ENCODE measurements at regions not wholly inside any gene's neighbourhood (a gene's known extent, or its start where the extent isn't known, plus 50 kb on each side); places are given as distances from the start of the nearest gene placed in this dataset.
"Not testable (repeated sequence)": the region's sequence is repeated elsewhere in the genome, so short reads cannot be mapped to it uniquely, and the experiment has no call there.

DNA sequence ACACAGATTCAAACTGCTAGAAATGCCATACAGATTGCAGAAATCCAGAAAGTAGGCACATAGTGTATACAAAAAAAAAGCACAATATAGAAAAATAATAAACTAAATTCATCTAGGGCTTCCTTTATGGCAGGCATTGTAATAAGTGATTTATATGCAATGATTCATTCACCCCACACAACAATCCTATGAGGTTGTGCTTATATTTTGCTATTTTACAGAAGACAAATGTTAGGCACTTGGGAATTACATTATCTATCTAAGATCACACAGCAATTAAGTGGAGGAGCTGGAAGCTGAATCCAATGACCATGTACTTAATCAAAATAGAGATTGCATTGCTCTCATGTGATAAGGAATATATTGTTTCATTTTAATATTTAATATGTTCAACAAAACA lies 225.7 kb upstream of the KCNK2 start:
- Mint-ChIP-seq H3K36me3 (ENCODE audit: low read depth) (no peaks in the 10 kb centered on the region), H3K4me3 (no peak overlapping the region), H3K9me3 (no peaks in the 10 kb centered on the region), H3K27me3 (no peaks in the 10 kb centered on the region), H3K4me1 (no peaks in the 10 kb centered on the region), H3K27ac (no peak overlapping the region)
- CTCF ChIA-PET: no interaction called here
- POLR2A ChIA-PET: no interaction called here
- DNase-seq: no peak

DNA sequence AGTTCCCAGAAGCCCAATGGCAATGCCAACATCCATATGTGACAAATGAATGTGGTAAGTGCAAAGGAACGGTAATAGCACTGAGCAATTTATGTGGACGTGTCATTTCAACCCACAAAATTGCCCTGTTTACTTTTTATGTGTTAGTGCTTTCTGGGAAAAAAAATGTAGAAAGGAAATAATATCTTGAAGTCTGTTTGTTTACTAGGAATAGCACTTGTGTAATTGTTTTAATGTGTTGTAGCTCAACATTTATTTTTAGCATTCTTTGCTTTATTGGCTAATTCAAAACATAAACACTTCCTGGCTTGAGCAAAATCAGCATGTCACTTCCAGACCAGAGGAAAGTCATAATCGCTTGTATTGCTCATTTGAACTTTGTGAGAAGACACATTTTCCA lies 224.8 kb upstream of the KCNK2 start:
- no peak overlapping the region for H3K4me3 Mint-ChIP-seq
- H3K27ac Mint-ChIP-seq: no peak overlapping the region
- no peaks in the 10 kb centered on the region for H3K9me3 Mint-ChIP-seq
- no peaks in the 10 kb centered on the region for H3K4me1 Mint-ChIP-seq
- no peak for DNase-seq
- no peaks in the 10 kb centered on the region for H3K27me3 Mint-ChIP-seq
- ChIA-PET CTCF (no interaction called here), POLR2A (no interaction called here)
- no peaks in the 10 kb centered on the region for H3K36me3 Mint-ChIP-seq (ENCODE audit: low read depth)

DNA sequence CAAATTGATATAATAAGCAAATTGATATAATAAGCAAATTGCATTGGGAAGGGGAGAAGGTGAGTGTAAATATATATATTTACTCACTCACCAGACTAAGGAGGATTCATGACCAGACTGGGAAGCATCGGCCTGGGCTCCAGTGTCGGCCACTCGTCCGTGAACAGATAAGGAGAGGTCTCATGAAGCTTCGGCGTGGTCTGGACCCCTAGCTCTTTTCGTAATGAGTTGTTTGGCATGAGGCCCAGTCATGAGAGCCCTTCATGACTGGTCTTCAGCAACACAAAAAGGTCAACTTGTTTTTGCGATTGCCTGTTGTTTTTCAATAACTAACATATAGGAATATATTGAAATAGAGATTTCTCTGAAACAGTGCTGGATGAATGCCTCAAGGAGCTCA lies 222.9 kb upstream of the KCNK2 start:
- CTCF ChIA-PET: no interaction called here
- Mint-ChIP-seq H3K27me3 (no peaks in the 10 kb centered on the region), H3K27ac (no peak overlapping the region), H3K9me3 (no peaks in the 10 kb centered on the region), H3K36me3 (ENCODE audit: low read depth) (no peaks in the 10 kb centered on the region), H3K4me3 (no peak overlapping the region), H3K4me1 (no peaks in the 10 kb centered on the region)
- DNase-seq: no peak
- POLR2A ChIA-PET: no interaction called here

DNA sequence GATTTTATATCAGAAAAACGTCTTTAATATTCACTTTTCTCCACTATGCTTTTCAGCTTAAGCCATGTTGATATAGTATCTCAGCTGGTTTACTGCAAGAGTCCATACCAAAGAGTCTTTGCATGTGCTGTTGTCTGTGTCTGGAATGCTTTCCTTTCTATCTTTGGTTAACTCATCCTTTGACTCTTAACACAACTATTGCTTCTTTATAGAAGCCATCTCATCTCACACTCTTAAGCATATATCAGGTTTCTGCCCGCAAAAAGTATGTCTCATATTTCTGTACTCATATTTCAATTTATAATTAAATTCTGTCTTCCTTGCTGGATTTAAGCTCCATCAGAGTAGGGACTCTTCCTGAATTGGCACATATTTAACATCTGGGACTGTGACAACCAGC lies 220.9 kb upstream of the KCNK2 start:
- Mint-ChIP-seq H3K4me1 (no peaks in the 10 kb centered on the region), H3K27ac (no peak overlapping the region), H3K36me3 (ENCODE audit: low read depth) (no peaks in the 10 kb centered on the region), H3K9me3 (no peaks in the 10 kb centered on the region), H3K27me3 (no peaks in the 10 kb centered on the region), H3K4me3 (no peak overlapping the region)
- ChIA-PET POLR2A (no interaction called here), CTCF (no interaction called here)
- DNase-seq: no peak

DNA sequence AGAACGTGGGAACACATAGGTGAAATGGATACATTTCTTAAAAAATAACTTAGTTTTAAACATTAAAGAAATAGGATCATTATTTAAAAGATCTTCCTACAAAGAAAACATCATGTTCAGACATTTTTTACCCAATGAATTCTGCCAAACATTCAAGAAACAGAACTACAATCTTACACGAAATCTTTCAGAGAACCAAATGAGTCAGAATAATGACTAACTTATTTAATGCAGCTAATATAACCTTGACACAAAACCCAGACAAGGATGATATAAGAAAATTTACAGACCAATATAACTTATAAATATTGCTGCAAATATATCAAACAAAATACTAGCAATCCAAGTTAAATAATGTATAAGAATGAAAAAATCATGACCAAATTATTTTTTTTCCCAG lies 220.1 kb upstream of the KCNK2 start:
- Mint-ChIP-seq H3K9me3 (no peaks in the 10 kb centered on the region), H3K27me3 (no peaks in the 10 kb centered on the region), H3K27ac (no peak overlapping the region), H3K4me1 (no peaks in the 10 kb centered on the region), H3K36me3 (ENCODE audit: low read depth) (no peaks in the 10 kb centered on the region), H3K4me3 (no peak overlapping the region)
- ChIA-PET POLR2A (no interaction called here), CTCF (no interaction called here)
- DNase-seq: no peak

DNA sequence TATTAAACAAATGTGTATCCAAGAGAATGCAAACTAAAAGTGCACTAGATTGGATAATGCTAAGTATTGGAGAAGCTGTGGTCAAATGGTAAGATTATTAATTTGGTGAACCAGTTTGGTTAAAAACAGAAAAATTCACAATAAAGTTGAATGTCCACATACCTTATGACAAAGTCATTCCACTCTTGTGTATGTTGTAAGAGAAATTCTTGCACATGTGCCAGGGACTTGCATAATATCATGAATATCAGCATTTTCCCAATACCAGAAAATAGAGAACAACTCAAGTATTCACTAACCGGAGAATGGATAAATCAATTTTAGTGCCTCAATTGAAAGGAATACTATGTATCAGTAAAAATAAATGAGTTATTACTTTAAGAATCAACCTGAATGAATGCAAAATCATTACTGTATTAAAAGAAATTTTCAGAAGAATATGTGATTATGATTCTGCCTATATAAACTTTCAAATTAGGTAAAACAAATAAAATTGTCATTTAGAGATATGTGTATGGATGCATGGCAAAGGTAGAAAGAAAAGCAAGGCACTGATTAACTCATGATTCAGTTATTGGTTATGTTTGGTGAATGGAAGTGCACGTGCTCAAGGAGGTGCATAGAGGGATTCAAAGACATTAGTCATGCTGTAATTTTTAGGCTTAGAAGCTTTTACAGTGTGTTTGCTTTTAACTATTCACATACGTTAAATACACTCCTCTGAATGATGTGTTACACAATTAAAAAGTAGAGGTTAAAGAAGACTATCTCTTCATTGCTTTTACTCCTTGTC lies 217.4 kb upstream of the KCNK2 start:
- Mint-ChIP-seq H3K9me3 (no peaks in the 10 kb centered on the region), H3K4me1 (no peaks in the 10 kb centered on the region), H3K27me3 (no peaks in the 10 kb centered on the region), H3K27ac (no peak overlapping the region), H3K4me3 (no peak overlapping the region), H3K36me3 (ENCODE audit: low read depth) (no peaks in the 10 kb centered on the region)
- DNase-seq: no peak
- CTCF ChIA-PET: no interaction called here
- POLR2A ChIA-PET: no interaction called here

DNA sequence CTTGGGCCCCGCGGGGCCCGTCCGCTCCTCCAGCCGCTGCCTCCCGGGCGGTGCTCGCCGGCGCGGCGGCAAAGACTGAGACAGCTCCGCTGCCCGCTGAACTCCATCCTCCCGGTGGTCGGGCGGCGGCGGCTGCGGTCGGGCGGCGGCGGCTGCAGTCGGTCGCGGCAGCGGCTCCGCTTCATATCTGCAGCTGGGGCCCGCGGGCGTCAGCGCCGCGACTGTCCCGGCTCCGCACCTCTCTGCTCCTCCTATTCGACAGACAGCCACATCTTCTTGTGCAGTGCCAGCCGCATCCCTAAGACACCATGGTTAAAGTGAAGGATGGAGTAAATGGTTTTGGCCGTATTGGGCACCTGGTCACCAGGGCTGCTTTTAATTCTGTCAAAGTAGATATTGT lies 212.1 kb upstream of the KCNK2 start:
- H3K27ac Mint-ChIP-seq; H3K4me1 Mint-ChIP-seq; H3K36me3 Mint-ChIP-seq (ENCODE audit: low read depth); H3K27me3 Mint-ChIP-seq; H3K9me3 Mint-ChIP-seq; H3K4me3 Mint-ChIP-seq; POLR2A ChIA-PET; DNase-seq; CTCF ChIA-PET: not testable (repeated sequence)

DNA sequence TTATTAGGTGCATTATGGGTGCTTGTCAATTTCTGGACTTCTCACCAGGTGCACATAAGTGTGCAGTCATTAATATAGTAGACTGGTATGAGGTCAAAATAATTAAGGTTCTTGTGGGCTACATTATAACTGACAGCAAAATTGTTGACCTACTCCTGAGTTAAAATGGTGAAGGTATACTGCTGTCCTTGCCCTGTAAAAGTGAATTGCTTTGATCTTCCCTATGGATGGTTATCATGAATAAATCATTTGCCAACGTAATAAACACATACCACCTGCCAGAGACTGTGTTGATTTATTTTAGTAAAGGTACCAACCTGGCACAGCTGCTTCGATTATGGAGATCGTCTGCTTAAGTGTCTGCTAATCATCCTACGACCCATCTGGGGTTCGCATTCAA lies 201.6 kb upstream of the KCNK2 start:
- Mint-ChIP-seq H3K36me3 (ENCODE audit: low read depth) (no peaks in the 10 kb centered on the region), H3K9me3 (no peaks in the 10 kb centered on the region), H3K27me3 (no peaks in the 10 kb centered on the region), H3K27ac (no peak overlapping the region), H3K4me1 (no peaks in the 10 kb centered on the region), H3K4me3 (no peak overlapping the region)
- ChIA-PET CTCF (interaction anchor here (0.6 kb wide), 1 partner anchor 27 kb away, joined by 4 read pairs; no protein-coding TSS in a partner anchor), POLR2A (no interaction called here)
- no peak for DNase-seq

DNA sequence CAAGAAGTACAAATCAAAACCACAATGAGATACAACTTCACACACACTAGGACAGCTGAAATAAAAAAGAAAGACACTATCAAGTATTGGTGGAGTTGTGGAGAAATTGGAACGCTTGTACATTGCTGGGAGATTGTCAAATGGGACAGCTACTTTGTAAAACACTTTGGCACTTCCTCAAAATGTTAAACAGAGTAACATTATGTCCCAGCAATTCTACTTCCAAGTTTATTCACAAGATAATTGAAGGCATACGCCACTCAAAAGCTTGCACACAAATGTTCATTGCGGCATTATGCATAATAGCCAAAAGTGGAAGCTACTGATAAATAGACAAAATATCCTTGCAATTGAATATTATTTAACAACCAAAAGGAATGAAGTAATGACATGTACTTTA lies 199.9 kb upstream of the KCNK2 start:
- no peak overlapping the region for H3K27ac Mint-ChIP-seq
- H3K4me3 Mint-ChIP-seq: no peak overlapping the region
- DNase-seq: no peak
- no peaks in the 10 kb centered on the region for H3K4me1 Mint-ChIP-seq
- H3K9me3 Mint-ChIP-seq: no peaks in the 10 kb centered on the region
- ChIA-PET POLR2A (no interaction called here), CTCF (no interaction called here)
- no peaks in the 10 kb centered on the region for H3K27me3 Mint-ChIP-seq
- H3K36me3 Mint-ChIP-seq (ENCODE audit: low read depth): no peaks in the 10 kb centered on the region

DNA sequence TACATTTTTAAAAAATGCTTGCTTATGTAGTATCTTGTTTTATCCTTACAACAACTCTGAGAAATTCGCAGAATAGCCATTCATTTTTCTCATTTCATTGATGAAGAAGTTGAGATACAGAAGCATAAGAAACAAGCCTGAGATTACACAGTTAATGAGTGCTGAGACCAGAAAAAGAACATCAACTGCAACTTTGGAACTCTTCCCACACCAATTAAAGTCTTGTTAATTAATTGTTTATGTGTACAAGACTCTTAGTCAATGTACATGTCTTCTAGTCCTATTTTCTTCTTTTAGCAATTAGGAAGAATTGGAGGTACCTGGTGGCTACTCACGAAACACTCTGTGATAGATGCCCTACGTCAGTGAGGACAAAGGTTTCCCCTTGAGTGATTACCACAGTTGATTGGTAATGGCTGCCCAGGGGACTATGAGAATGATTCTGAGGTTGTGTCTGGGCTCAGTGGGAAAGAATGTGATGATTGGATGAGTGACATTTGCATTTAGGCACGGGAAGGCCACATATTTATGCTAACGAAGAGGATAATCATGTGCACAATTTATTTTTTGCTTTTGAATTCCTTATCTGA lies 187.4 kb upstream of the KCNK2 start:
- ChIA-PET POLR2A (no interaction called here), CTCF (no interaction called here)
- Mint-ChIP-seq H3K36me3 (ENCODE audit: low read depth) (no peaks in the 10 kb centered on the region), H3K27me3 (no peaks in the 10 kb centered on the region), H3K4me3 (no peak overlapping the region), H3K4me1 (no peaks in the 10 kb centered on the region), H3K27ac (no peak overlapping the region), H3K9me3 (no peaks in the 10 kb centered on the region)
- no peak for DNase-seq

DNA sequence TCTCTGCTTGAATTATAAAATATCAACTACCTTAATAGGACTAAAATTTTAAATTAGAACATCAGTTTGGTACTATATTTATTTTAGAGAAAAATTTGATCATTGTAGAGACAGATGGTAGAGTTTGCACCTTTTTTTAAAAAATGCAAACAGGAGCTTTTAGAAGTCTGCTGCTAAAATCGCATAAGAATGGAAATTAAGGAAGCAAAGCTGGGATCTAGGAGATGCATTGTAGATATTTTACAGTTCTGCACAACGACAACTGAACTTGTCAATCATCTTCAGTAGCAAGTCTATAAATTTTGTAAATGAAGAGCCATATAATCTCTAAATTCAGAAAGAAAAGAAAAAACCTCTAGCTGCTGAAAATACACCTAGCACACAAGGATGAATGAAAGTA lies 185.6 kb upstream of the KCNK2 start:
- ChIA-PET POLR2A (no interaction called here), CTCF (interaction anchor here (1.1 kb wide), 1 partner anchor 16 kb away, joined by 3 read pairs; no protein-coding TSS in a partner anchor)
- no peaks in the 10 kb centered on the region for H3K36me3 Mint-ChIP-seq (ENCODE audit: low read depth)
- no peaks in the 10 kb centered on the region for H3K4me1 Mint-ChIP-seq
- DNase-seq: no peak
- no peak overlapping the region for H3K4me3 Mint-ChIP-seq
- no peaks in the 10 kb centered on the region for H3K9me3 Mint-ChIP-seq
- no peak overlapping the region for H3K27ac Mint-ChIP-seq
- no peaks in the 10 kb centered on the region for H3K27me3 Mint-ChIP-seq

DNA sequence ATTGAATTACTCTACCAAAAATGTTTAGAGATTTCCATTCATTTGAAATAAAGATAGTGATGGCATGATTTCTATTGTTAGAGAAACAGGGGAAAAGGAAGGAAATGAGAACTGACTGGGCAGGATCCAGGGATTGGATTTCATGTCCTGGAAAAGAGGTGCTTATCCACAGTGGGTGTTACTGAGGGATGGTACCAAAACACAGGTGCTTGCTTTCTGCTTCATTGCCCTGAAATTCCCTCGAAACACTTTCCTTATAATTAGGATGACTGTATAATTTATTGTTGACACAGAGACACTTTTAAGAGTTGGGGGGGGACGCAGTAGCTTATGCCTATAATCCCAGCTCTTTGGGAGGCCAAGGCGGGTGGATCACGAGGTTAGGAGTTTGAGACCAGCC lies 185.0 kb upstream of the KCNK2 start:
- no peak overlapping the region for H3K4me3 Mint-ChIP-seq
- no peaks in the 10 kb centered on the region for H3K36me3 Mint-ChIP-seq (ENCODE audit: low read depth)
- H3K9me3 Mint-ChIP-seq: no peaks in the 10 kb centered on the region
- DNase-seq: no peak
- POLR2A ChIA-PET: no interaction called here
- peaks cover under 1% of the 10 kb centered on the region for H3K27me3 Mint-ChIP-seq
- CTCF ChIA-PET: interaction anchor here (1.1 kb wide), 1 partner anchor 16 kb away, joined by 3 read pairs; no protein-coding TSS in a partner anchor
- H3K4me1 Mint-ChIP-seq: no peaks in the 10 kb centered on the region
- H3K27ac Mint-ChIP-seq: no peak overlapping the region

DNA sequence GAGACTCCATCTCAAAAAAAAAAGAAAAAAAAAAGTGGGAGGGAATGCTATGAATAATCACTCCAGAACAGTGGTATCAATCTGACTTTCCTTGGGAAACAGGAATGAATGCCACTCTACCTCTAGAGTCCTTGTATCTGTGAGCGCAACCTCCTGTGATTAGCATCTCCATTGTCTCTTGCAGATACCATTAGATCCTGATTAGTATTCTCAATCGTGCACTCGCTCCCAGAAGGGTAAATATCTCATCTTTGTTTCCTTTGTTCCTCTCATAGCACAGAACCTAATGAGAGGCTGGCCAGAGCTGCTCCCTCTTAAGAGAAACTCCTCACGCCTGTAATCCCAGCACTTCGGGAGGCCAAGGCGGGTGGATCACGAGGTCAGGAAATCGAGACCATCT lies 184.4 kb upstream of the KCNK2 start:
- Mint-ChIP-seq H3K4me3 (no peak overlapping the region), H3K36me3 (ENCODE audit: low read depth) (no peaks in the 10 kb centered on the region), H3K27me3 (peaks cover 2% of the 10 kb centered on the region), H3K4me1 (no peaks in the 10 kb centered on the region), H3K27ac (no peak overlapping the region), H3K9me3 (no peaks in the 10 kb centered on the region)
- CTCF ChIA-PET: interaction anchor here (1.1 kb wide), 1 partner anchor 15 kb away, joined by 3 read pairs; no protein-coding TSS in a partner anchor
- POLR2A ChIA-PET: no interaction called here
- DNase-seq: no peak

DNA sequence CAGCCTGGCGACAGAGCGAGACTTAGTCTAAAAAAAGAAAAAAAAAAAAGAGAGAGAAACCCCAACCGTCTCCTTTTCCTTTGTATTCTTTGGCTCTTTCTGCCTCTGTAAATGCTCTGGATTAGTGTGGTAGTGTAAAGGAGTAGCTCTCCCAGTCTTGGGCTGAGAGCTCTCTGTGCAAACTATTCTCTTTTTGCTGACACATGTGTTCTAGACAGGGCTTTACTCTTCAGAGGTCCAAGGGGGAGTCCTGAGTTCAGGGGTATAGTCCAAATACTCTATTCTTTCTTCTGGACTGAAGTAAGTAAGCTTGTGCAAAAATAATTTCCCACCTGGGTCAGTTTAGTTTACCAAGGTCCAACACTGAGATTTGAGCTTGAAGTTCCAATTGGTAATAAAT lies 183.8 kb upstream of the KCNK2 start:
- Mint-ChIP-seq H3K9me3 (no peaks in the 10 kb centered on the region), H3K4me3 (no peak overlapping the region), H3K27ac (no peak overlapping the region), H3K27me3 (peaks cover 2% of the 10 kb centered on the region), H3K36me3 (ENCODE audit: low read depth) (no peaks in the 10 kb centered on the region), H3K4me1 (no peaks in the 10 kb centered on the region)
- no peak for DNase-seq
- CTCF ChIA-PET: no interaction called here
- POLR2A ChIA-PET: no interaction called here

Data from activated CD4-positive, alpha-beta T cell treated with anti-CD3 and anti-CD28 coated beads, Interleukin-2, amount 10 ng/mL, durations not matched to agents 7 days and 5 days (primary cell).